A673 (cell line): ENCODE measurements at regions not wholly inside any gene's neighbourhood (a gene's known extent, or its start where the extent isn't known, plus 50 kb on each side); places are given as distances from the start of the nearest gene placed in this dataset.

Experiments
- BruUV-seq: library from RNA; stranded (reverse); fragments of 400-500 nt; replicated peaks from 2 replicates; lab custom pipeline; 2021; lab: Mats Ljungman, UMichigan
- CTCF ChIA-PET: fragments of 300-600 bp; sonication (Branson Sonifier 250); formaldehyde crosslinking; loops from one replicate; lab custom pipeline; 2022; ENCODE audit warnings: antibody characterized with exemption; lab: Charles Lee
- POLR2A ChIA-PET: fragments of 300-600 bp; sonication (Branson Sonifier 250); formaldehyde crosslinking; loops from one replicate; lab custom pipeline; 2022; ENCODE audit warnings: antibody characterized with exemption; ENCODE audit not compliant: low non-redundant PET; lab: Charles Lee
- DNase-seq: peaks from one replicate; pipeline ENCODE4 v3.0.0-alpha.2; 2015; ENCODE audit warnings: low spot score
- H3K27ac ChIP-seq: fragments of 200-600 bp; sonication (generic); 2 replicates; pipeline ENCODE4 v1.5.1; 2016; ENCODE audit warnings: mixed run types, low read depth, mild to moderate bottlenecking, mixed read lengths, antibody characterized with exemption, low read length; ENCODE audit not compliant: poor library complexity, severe bottlenecking
- H3K27me3 ChIP-seq: fragments of 200-600 bp; sonication (generic); replicated peaks from 2 replicates; pipeline ENCODE4 v1.6.1; 2017; ENCODE audit warnings: mixed run types, low read depth, mild to moderate bottlenecking, mixed read lengths, antibody characterized with exemption, low read length; ENCODE audit not compliant: insufficient read depth, poor library complexity
- H3K36me3 ChIP-seq: fragments of 200-600 bp; sonication (generic); 2 replicates; pipeline ENCODE4 v1.6.1; 2016; ENCODE audit warnings: mixed run types, mild to moderate bottlenecking, mixed read lengths, antibody characterized with exemption, low read length; ENCODE audit not compliant: insufficient read depth, poor library complexity, severe bottlenecking
- H3K4me1 ChIP-seq: fragments of 200-600 bp; sonication (generic); 2 replicates; pipeline ENCODE4 v1.6.1; 2017; ENCODE audit warnings: mixed run types, mild to moderate bottlenecking, mixed read lengths, antibody characterized with exemption, low read length; ENCODE audit not compliant: insufficient read depth, poor library complexity, severe bottlenecking
- H3K4me3 ChIP-seq: fragments of 200-600 bp; sonication (generic); 2 replicates; pipeline ENCODE4 v1.5.1; 2016; ENCODE audit warnings: low read depth, mixed run types, mild to moderate bottlenecking, mixed read lengths, low read length; ENCODE audit not compliant: poor library complexity, severe bottlenecking
- H3K9me3 ChIP-seq: fragments of 200-600 bp; sonication (generic); 2 replicates; pipeline ENCODE4 v1.6.1; 2016; ENCODE audit warnings: mixed run types, low read depth, mild to moderate bottlenecking, mixed read lengths, antibody characterized with exemption, low read length; ENCODE audit not compliant: poor library complexity, severe bottlenecking
- EZH2 ChIP-seq: fragments of 200-600 bp; sonication (generic); IDR thresholded peaks from 2 replicates; pipeline ENCODE4 v1.6.1; 2017; ENCODE audit warnings: borderline replicate concordance, low read depth, mild to moderate bottlenecking, mixed read lengths, antibody characterized with exemption, low read length; ENCODE audit not compliant: poor library complexity, severe bottlenecking
- intact Hi-C: fragments of 100-400 bp; cut with micrococcal nuclease; formaldehyde crosslinking; loops from one replicate; pipeline ENCODE4 v1.10.0; 2022; ENCODE audit not compliant: unreplicated experiment
- TF ChIP-seq, protein P1 (sequence below): fragments of 300-800, 200-600 bp; sonication (generic); conservative IDR thresholded peaks from 2 replicates; pipeline ENCODE4 v1.5.1; 2017; ENCODE audit warnings: low read depth, mild to moderate bottlenecking, antibody characterized with exemption, low read length, moderate library complexity, mixed read lengths

GRCh38 chr2:104472076-104472475 is 381.8 kb upstream of the POU3F3 start:
- Histone ChIP-seq H3K9me3 (no peaks in the 10 kb centered on the region), H3K36me3 (no peaks in the 10 kb centered on the region), H3K27ac (no peak overlapping the region), H3K27me3 (no peaks in the 10 kb centered on the region), H3K4me3 (no peak overlapping the region), H3K4me1 (no peaks in the 10 kb centered on the region)
- ChIA-PET POLR2A (no interaction called here), CTCF (no interaction called here)
- intact Hi-C loops = no loop called here
- DNase-seq = no peak
- no TSS peak for BruUV-seq
- TF ChIP-seq EZH2 = no peak
- TF ChIP-seq, protein P1, sequence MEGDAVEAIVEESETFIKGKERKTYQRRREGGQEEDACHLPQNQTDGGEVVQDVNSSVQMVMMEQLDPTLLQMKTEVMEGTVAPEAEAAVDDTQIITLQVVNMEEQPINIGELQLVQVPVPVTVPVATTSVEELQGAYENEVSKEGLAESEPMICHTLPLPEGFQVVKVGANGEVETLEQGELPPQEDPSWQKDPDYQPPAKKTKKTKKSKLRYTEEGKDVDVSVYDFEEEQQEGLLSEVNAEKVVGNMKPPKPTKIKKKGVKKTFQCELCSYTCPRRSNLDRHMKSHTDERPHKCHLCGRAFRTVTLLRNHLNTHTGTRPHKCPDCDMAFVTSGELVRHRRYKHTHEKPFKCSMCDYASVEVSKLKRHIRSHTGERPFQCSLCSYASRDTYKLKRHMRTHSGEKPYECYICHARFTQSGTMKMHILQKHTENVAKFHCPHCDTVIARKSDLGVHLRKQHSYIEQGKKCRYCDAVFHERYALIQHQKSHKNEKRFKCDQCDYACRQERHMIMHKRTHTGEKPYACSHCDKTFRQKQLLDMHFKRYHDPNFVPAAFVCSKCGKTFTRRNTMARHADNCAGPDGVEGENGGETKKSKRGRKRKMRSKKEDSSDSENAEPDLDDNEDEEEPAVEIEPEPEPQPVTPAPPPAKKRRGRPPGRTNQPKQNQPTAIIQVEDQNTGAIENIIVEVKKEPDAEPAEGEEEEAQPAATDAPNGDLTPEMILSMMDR = no peak

DNA sequence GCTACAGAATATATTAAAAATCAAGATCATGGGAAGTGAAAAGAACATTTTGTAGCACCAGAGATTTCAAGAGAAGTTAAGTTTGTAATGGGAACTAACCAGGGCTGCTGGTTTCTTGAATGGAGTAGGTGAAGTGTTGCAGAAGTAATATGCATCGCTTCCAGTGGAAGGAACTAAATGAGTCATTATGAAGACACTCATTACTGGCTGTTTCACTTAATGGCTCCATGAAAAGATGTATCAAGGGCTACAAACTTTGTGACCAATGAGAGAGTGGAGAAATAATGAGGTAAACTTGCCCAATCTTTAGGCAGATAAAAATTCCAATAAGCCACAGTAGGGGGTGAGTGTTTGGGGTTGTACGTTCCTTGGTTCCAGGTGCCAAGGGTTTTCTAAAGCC is 380.4 kb upstream of the POU3F3 start:
- ChIA-PET POLR2A (no interaction called here), CTCF (no interaction called here)
- H3K36me3 ChIP-seq = no peaks in the 10 kb centered on the region
- no peak for TF ChIP-seq EZH2
- TF ChIP-seq, protein P1 = no peak
- intact Hi-C loops = no loop called here
- BruUV-seq = no TSS peak
- no peak overlapping the region for H3K27ac ChIP-seq
- no peaks in the 10 kb centered on the region for H3K4me1 ChIP-seq
- no peaks in the 10 kb centered on the region for H3K27me3 ChIP-seq
- DNase-seq = no peak
- no peaks in the 10 kb centered on the region for H3K9me3 ChIP-seq
- no peak overlapping the region for H3K4me3 ChIP-seq

DNA sequence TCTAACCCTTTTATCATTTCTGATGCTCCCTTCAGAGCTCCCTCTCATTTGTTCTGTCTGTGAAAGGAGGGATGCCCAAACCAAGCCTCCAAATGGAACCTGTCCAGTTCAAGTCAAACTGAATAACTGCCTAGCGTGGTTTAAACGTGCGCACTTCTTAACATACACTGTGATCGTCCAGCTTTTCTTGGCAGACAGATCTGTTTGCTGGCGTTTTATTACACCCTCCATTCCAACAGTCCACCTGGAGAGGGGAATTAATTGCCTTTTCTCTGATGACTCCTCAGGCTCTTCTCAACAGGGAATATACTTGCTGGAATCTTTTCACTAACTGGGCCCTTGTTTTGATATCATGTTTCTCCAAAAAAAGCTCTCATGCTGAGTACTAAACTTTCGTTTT is 379.2 kb upstream of the POU3F3 start:
- H3K36me3 ChIP-seq = no peaks in the 10 kb centered on the region
- ChIA-PET POLR2A (no interaction called here), CTCF (no interaction called here)
- DNase-seq = no peak
- no peak for TF ChIP-seq EZH2
- TF ChIP-seq, protein P1 = no peak
- H3K27ac ChIP-seq = no peak overlapping the region
- no TSS peak for BruUV-seq
- no peaks in the 10 kb centered on the region for H3K27me3 ChIP-seq
- H3K4me1 ChIP-seq = no peaks in the 10 kb centered on the region
- H3K4me3 ChIP-seq = no peak overlapping the region
- no peaks in the 10 kb centered on the region for H3K9me3 ChIP-seq
- intact Hi-C loops = no loop called here
